Right ventricle myocardium superior (tissue), 1 donor: ENCODE measurements at regions not wholly inside any gene's neighbourhood (a gene's known extent, or its start where the extent isn't known, plus 50 kb on each side); places are given as distances from the start of the nearest gene placed in this dataset.
"Not testable (repeated sequence)": the region's sequence is repeated elsewhere in the genome, so short reads cannot be mapped to it uniquely, and the experiment has no call there.

ENCODE experiments used
- ATAC-seq: fragments of 200-7000 bp; cut with Tn5 transposase; one replicate; pipeline ENCODE4 v1.9.1; 2020; ENCODE audit warnings: mild to moderate bottlenecking; ENCODE audit not compliant: poor library complexity
- DNase-seq: peaks from one replicate; pipeline ENCODE4 v3.0.0-alpha.2; 2020
- intact Hi-C: fragments of 100-400 bp; cut with DNase I; formaldehyde crosslinking; loops from one replicate; pipeline ENCODE4 v1.11.2; 2022
- donor health status: DM: no; HTN: yes; CAD: no; lungs with severe emphysema.

DNA sequence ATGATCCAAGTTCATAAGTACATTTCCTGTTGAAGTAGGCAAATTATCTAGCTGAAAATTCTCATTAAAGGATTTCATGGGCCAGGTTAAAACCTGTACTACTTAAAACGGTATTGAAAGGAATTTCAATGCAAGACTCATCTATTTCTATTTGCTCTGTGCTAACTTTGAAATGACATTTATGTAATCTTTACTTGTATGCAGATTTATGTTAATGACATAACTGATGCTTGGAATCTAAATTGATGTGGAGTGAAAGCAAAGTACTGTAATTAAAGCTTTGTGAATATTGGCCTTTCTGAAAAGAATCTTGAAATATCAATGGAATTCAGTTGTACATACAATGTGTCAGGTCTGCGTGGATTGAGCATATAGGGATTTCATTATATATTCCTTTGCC, 390.0 kb downstream of the CPS1 start:
- ATAC-seq: no peak
- intact Hi-C loops: no loop called here
- no peak for DNase-seq

DNA sequence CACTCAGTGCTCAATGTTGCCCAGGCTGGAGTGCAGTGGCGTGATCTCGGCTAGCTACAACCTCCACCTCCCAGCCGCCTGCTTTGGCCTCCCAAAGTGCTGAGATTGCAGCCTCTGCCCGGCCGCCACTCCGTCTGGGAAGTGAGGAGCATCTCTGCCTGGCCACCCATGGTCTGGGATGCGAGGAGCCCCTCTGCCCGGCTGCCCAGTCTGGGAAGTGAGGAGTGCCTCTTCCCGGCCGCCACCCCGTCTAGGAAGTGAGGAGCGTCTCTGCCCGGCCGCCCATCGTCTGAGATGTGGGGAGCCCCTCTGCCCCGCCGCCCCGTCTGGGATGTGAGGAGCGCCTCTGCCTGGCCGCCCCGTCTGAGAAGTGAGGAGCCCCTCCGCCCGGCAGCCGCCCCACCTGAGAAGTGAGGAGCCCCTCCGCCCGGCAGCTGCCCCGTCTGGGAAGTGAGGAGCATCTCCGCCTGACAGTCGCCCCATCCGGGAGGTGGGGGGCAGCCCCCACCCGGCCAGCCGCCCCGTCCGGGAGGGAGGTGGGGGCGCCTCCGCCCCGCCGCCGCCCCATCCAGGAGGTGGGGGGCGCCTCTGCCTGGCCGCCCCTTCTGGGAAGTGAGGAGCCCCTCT, 394.1 kb downstream of the CPS1 start:
- DNase-seq, intact Hi-C loops, ATAC-seq: not testable (repeated sequence)

DNA sequence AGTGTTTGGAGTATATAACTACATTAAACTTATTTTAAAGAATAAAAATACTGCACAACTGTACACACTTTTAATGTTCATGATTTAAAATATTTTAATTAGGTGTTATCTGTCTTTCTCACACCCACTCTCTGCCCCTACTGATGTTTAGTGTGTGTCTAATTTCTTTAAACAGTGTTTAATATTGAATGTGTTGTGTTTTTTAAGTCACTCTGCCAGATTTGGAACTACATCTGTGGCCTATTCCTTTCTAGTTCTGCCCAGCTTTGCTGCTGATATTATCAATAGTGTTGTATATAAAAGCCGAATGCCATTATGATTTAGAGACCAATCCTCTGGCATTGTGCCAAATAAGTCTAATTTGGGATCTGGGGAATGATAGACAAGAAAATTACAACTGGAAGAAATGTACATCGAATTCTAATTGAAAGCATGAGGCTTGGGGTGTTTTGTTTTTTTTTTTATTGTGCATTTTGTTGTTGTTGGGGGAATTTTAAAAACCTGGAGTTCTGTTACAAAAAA, 398.0 kb downstream of the CPS1 start:
- DNase-seq (no peak), ATAC-seq (no peak)
- intact Hi-C loops: no loop called here

DNA sequence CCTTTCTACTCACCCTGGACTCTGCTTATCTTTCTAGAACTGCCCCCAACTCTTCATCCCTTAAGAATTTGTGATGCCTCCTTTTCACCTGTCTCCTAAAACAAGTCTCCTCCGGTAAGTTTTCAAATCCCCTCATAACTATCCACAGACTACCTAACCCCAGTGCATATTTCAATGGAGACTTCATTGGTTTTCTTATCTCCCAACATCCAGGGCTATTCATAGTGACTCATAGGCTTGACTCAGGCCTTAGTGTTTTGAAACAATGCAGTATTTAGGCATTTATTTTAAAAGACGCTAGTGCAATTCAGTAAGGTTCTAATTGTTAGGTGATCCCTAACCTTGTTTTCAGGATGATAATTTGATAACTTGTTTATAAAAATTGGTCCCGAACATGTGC, 399.2 kb downstream of the CPS1 start:
- no peak for ATAC-seq
- intact Hi-C loops: no loop called here
- no peak for DNase-seq

DNA sequence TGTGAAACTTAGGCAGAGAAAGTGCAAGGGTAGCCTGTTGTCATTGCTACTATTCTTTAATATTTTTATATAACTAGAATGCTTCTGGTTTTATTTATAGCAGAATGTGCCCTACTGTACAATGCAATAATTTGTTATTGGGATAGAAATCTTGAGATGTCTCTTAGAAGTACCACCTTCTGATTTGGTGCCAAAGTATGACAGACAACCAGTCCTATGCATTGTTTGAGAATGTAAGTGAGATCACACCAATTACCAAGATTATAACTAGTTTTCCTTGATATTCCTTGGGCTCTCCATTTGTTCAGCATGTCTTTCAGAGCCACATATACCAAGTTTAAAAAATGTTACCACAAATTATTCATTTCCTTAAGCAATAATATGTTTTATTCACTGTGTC, 399.7 kb downstream of the CPS1 start:
- intact Hi-C loops: no loop called here
- ATAC-seq (no peak), DNase-seq (no peak)

DNA sequence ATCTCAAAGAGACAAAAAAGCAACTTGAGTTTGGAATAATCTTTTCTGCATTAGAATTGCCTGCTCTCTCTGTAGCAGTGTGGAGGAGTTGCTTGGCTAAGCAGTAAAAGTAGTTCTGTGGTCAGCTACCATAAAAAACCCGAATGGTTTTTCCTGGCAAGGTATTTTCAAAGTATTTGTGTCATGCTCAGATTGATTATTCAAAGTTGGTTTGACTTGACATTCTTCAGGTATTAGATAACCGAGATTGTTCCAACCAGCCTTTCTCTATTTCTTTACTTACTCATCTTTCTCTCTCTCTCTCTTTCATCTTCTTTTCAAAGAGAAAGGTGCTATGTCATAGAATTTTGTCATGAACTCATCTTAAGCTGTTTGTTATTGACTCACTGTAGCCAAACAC, 404.9 kb downstream of the CPS1 start:
- DNase-seq (no peak), ATAC-seq (no peak)
- intact Hi-C loops: no loop called here

DNA sequence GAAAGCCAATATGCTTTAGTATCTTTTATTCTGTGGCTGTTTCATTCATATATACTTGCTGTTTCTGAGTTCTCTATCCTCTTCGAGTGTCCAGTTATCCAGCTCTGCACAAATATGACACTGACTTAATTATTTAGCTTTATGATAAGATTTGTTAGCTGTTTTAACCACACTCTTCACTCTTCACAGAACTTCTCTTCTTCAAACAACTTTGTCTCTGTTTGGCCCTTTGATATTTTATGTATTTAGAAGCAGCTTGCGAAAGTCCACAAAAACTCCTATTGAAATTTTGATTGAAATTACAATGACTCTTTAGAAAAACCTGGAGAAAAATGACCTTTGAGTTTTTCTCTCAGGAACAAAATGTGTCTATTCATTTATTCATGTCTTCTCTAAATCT, 407.0 kb downstream of the CPS1 start:
- ATAC-seq (no peak), DNase-seq (no peak)
- intact Hi-C loops: no loop called here

DNA sequence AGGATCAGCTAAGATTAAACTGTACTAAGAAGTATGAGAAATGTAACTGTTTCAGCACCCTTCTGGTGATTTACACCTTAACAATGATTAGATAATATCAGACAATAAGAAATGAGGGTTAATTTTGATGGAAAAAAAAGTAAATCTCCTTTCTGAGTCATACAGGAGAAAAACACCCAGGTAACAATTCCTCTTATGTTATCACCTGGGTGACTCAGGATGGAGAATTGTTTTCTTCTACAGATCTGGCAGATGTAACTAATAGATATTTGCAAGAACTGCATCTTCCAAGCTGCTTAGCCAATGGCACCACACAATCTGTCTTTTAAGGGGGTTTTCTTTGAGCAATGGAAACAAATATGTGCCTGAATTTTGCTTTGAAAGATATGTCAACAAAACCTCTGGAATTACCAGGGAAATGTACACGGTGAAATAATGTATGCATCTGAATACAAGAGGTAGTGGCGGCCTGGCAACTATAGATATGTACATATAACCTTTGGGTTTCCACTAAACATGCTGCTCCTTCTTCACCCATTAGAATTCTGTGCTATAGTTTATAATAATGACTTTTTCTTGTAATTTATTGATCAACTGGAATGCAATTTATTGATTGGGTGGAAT, 407.9 kb downstream of the CPS1 start:
- intact Hi-C loops: no loop called here
- ATAC-seq (no peak), DNase-seq (no peak)

DNA sequence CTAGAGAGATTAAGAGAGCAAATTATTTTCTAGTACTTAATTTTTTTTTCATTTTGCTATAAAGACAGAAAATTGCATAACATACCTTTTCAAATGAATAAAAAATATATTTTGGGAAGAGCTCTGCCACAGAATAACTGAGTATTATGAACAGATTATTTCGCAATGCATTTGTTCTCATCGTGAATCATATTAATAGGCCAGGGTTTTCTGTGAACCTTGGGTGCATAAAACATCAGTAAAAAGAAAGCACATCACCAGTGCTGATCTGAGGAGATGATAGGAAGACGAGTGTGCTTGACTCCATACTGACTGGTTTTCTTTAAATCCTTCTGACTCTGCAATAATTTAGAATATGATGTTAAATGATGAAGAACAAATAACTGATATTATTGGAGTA, 409.1 kb downstream of the CPS1 start:
- ATAC-seq (no peak), DNase-seq (no peak)
- intact Hi-C loops: no loop called here

DNA sequence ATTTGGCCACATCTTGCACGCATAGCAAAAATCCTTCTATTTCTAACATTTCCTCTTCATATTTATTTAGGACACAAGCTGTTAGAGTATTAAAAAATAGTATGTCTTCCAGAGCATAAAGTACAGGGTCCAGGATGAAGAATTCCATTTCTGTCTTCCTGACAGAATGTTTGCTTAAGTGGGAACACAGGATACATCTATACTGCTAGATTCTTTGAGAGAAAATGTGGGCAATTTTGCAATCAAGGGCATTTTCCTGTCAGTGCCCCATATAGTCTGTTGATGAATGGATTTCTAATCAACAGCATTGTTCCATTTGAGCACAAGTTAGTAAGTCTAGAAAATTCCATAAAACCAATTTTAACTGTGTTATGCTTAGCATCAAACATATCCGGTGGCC, 409.9 kb downstream of the CPS1 start:
- intact Hi-C loops: no loop called here
- DNase-seq (no peak), ATAC-seq (no peak)

DNA sequence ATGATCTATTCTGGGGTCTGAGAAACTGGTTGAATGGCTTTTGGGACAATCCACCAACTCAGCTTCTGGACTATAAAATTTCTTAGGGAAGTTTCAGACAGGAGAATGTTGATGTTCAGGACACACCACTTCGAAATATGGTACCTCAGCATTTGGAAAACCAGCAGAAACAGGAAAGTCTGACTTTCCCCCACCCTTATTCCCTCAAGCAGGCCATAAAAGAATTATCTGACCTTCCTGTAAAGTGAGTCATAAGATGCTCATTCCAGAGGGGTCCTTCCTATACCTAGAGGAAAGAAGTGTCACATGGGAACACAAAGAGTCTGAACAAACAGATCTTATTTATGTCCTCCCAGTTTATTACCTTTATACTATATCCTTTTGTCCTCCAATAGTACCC, 415.0 kb downstream of the CPS1 start:
- intact Hi-C loops: no loop called here
- DNase-seq (no peak), ATAC-seq (no peak)

DNA sequence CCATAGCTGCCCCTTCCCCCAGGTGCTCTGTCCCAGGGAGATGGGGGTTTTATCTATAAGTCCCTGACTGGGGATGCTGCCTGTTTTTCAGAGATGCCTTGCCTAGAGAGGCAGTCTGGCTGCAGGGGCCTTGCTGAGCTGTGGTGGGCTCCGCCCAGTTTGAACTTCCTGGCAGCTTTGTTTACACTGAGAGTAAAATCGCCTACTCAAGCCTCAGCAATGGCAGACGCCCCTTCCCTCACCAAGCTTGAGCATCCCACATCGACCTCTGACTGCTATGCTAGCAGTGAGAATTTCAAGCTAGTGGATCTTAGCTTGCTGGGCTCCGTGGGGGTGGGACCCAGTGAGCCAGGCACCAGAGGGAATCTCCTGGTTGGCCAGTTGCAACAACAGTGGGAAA, 430.4 kb downstream of the CPS1 start:
- DNase-seq, ATAC-seq, intact Hi-C loops: not testable (repeated sequence)

DNA sequence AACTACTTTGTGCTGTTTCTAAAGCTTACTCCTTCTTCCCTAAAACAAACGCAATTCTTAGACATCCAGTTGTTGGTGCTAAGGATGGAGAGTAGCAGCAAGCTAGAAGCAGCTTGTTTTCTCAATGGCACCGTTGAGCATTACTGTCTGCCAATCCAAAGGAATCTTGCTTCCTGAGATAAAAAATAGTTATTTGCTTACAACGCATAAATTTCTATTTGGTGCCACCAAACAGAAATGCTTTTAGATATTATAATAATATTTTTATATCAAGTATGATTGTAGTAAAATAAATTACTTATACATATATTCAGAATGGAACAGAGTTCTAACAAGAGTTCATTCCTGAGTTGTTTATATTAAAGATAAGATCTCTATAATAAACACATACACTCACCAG, 434.7 kb downstream of the CPS1 start:
- intact Hi-C loops: no loop called here
- DNase-seq (no peak), ATAC-seq (no peak)

DNA sequence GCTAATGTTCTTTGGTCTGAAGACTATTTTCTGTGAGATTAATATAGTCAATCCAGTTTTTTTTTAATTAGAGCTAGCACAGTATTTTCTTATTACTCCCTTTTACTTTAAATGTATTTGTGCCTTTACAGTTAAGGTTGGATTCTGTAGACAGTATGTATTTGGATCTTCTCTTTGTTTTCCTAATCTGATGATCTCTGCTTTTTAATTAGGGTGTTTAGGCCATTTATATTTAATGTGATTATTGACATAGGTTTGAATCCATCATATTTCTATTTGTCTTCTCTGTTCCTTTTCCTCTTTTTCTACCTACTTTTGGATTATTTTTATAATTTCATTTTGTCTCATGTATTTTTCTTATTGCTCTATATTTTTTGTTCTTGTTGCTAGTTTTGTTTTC, 437.7 kb downstream of the CPS1 start:
- DNase-seq (no peak), ATAC-seq (no peak)
- intact Hi-C loops: no loop called here

DNA sequence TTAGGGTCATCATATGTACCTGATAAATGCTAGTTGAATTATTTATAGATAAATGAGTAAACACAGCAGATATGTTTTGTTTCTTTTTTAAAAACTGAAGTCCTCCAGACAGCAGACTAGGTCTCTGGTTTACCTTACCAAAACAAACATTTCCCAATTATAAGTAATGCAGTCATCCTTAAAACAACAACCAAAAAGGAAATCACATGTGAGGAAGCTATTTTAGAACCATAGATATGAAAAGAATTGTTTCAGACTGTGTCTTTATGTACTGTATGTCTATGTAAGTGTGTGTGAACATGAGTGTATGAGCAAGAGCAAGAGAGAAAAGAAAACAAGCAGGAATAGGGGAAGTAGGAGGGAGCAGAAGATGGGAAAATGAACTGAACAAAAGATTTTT, 441.0 kb downstream of the CPS1 start:
- ATAC-seq: no peak
- no peak for DNase-seq
- intact Hi-C loops: no loop called here

DNA sequence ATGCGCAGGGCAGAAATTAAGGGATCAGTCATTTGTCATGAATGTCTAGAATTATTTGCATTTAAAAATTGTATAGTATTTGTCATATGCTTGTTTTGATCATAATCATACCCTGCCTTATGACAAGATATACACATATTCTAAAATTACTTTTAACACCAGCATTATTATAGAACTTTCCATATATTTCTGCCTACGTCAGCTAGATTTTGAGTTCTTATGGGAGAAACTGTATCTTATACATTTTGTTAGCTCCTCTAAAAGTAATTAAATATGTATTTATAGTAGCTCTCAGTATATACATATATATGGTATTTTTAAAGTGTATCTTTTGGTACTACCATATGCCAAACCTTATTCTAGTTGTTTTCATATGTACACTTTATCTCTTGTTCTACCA, 441.9 kb downstream of the CPS1 start:
- DNase-seq (no peak), ATAC-seq (no peak)
- intact Hi-C loops: no loop called here

DNA sequence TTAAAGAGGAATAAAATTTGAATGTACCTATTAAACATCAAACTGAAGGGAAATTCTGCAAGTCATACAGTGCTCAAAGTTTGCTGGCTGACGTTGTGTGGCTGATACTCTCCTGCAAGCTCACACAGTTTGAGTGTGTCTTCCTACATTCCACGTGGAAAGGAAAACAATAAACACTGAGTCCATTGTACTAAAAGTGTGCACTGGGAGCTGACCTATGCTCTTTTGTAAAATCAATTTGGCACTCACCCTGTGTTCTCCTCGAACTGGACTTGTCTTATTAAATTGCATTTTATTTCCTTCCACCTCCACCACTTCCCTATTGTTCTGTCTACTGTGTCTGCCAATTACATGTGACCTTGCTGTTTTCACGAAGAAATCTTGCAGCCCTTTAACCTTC, 458.0 kb downstream of the CPS1 start:
- DNase-seq: no peak
- no peak for ATAC-seq
- intact Hi-C loops: no loop called here

DNA sequence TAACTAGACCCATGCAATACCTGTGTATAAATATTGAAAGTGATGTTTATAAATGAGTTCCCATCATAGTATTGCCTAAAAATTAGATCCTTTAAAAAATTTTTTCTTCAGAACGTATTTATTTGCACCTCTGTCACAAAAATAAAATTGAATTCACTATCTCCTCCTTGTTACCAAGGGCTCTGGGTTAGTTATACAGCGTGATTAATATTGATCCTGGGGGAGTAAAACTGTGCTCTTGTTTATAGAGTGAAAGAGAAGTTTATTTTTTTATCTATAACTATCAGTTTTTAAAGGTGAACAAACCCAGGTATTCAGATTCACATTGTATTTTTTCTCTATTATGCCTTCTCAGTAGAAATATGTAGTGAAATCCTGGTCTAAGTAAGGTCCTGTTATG, 458.5 kb downstream of the CPS1 start:
- ATAC-seq (no peak), DNase-seq (no peak)
- intact Hi-C loops: no loop called here

DNA sequence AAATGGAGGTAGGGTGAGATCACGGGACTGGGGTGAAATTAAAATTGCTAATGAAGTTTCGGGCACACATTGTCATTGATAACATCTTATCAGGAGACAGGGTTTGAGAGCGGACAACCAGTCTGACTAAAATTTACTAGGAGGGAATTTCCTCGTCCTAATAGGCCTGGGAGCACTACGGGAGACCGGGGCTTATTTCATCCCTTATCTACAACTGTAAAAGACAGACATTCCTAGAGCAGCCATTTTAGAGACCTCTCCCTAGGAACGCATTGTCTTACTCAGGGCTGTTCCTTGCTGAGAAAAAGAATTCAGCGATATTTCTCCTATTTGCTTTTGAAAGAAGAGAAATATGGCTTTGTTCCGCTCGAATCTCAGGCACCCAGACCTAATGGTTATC, 468.7 kb downstream of the CPS1 start:
- ATAC-seq, intact Hi-C loops, DNase-seq: not testable (repeated sequence)

DNA sequence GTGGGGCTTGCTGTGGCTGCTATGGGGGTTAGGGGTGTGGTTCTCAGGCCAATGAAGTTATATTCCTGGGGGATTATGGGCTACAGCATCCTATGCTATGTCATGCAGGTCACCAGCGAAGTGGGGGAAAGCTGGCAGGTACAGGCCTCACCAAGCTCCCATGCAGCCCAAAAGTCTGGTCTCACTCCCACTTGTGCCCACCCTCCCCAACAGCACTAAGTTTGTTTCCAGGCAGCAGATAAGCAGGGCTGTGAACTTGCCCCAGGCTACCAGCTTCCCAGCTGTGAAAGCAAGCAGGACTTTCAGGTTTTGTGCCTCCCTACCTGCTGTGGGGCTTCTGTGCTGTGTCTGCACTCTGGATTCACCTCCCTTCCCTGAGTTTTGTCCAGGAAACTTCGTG, 469.7 kb downstream of the CPS1 start:
- no peak for ATAC-seq
- intact Hi-C loops: no loop called here
- DNase-seq: no peak

DNA sequence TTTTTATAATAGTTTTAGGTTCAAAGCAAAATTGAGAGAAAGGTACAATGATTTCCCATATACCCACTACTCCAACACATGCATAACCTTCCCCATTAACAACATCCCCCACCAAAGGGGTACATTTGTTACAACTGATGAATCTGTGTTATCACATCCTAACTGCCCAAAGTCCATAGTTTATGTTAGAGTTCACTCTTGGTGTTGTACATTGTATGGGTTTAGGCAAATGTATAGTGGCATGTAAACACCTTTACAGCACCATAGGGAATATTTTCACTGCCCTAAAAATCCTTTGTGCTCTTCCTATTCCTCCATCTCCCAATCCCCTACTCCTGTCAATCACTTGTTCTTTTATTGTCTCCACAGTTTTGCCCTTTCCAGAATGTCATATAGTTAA, 471.6 kb downstream of the CPS1 start:
- ATAC-seq: no peak
- intact Hi-C loops: no loop called here

More for the DNA sequence above, 471.6 kb downstream of the CPS1 start:
- no peak for DNase-seq
